ENCODE measurements at regions not wholly inside any gene's neighbourhood (a gene's known extent, or its start where the extent isn't known, plus 50 kb on each side); places are given as distances from the start of the nearest gene placed in this dataset.

DNA sequence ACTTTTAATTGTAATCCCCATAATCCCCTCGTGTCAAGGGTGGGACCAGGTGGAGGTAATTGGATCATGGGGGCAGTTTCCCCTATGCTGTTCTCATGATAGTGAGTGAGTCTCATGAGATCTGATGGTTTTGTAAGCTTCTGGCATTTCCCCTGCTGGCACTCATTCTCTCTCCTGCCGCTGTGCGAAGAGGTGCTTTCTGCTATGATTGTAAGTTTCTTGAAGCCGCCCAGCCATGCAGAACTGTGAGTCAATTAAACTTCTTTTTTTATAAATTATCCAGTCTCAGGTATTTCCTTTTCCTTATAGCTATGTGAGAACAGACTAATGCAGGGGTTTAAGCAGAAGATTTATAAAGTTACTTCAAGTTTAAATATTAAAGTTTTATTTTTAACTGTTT lies 655.2 kb downstream of the EPHA4 start:
- Histone ChIP-seq H3K27me3 (no peaks in the 10 kb centered on the region), H3K9me3 (no peaks in the 10 kb centered on the region), H3K4me3 (no peak overlapping the region), H3K36me3 (no peaks in the 10 kb centered on the region), H3K27ac (no peak overlapping the region), H3K4me1 (no peaks in the 10 kb centered on the region)
- DNase-seq = no peak
- TF ChIP-seq CTCF (IDR thresholded peaks at IDR 0.05) (no peak), POLR2A (IDR thresholded peaks at IDR 0.05) (no peak)
- intact Hi-C loops (cut with DNase I; ENCODE audit: low total_unique reads) = no loop called here

- TF ChIP-seq CTCF (IDR thresholded peaks at IDR 0.05) (no peak), POLR2A (IDR thresholded peaks at IDR 0.05) (no peak)
- H3K27ac ChIP-seq = no peak overlapping the region
- no peaks in the 10 kb centered on the region for H3K27me3 ChIP-seq
- H3K36me3 ChIP-seq = no peaks in the 10 kb centered on the region
- no peak overlapping the region for H3K4me3 ChIP-seq
- H3K4me1 ChIP-seq = no peaks in the 10 kb centered on the region
- no peaks in the 10 kb centered on the region for H3K9me3 ChIP-seq
- DNase-seq = no peak
- intact Hi-C loops (cut with DNase I; ENCODE audit: low total_unique reads) = no loop called here
Measured at GRCh38 chr2:220930271-220931076, 641.6 kb downstream of the EPHA4 start.

GRCh38 chr2:220931491-220931890 lies 640.6 kb downstream of the EPHA4 start:
- Histone ChIP-seq H3K27me3 (no peaks in the 10 kb centered on the region), H3K4me3 (no peak overlapping the region), H3K36me3 (no peaks in the 10 kb centered on the region), H3K4me1 (no peaks in the 10 kb centered on the region), H3K27ac (no peak overlapping the region), H3K9me3 (no peaks in the 10 kb centered on the region)
- intact Hi-C loops (cut with DNase I; ENCODE audit: low total_unique reads) = no loop called here
- no peak for DNase-seq
- no peak for TF ChIP-seq CTCF (IDR thresholded peaks at IDR 0.05)
- no peak for TF ChIP-seq POLR2A (IDR thresholded peaks at IDR 0.05)

- DNase-seq = no peak
Measured at GRCh38 chr2:220932041-220932440, 640.1 kb downstream of the EPHA4 start.

More at GRCh38 chr2:220932041-220932440, 640.1 kb downstream of the EPHA4 start:
- TF ChIP-seq POLR2A (IDR thresholded peaks at IDR 0.05) (no peak), CTCF (IDR thresholded peaks at IDR 0.05) (no peak)
- H3K4me1 ChIP-seq = no peaks in the 10 kb centered on the region
- no peaks in the 10 kb centered on the region for H3K9me3 ChIP-seq
- H3K4me3 ChIP-seq = no peak overlapping the region
- H3K27me3 ChIP-seq = no peaks in the 10 kb centered on the region
- intact Hi-C loops (cut with DNase I; ENCODE audit: low total_unique reads) = no loop called here
- H3K27ac ChIP-seq = no peak overlapping the region
- no peaks in the 10 kb centered on the region for H3K36me3 ChIP-seq
